ENCODE measurements at regions not wholly inside any gene's neighbourhood (a gene's known extent, or its start where the extent isn't known, plus 50 kb on each side); places are given as distances from the start of the nearest gene placed in this dataset.

DNA sequence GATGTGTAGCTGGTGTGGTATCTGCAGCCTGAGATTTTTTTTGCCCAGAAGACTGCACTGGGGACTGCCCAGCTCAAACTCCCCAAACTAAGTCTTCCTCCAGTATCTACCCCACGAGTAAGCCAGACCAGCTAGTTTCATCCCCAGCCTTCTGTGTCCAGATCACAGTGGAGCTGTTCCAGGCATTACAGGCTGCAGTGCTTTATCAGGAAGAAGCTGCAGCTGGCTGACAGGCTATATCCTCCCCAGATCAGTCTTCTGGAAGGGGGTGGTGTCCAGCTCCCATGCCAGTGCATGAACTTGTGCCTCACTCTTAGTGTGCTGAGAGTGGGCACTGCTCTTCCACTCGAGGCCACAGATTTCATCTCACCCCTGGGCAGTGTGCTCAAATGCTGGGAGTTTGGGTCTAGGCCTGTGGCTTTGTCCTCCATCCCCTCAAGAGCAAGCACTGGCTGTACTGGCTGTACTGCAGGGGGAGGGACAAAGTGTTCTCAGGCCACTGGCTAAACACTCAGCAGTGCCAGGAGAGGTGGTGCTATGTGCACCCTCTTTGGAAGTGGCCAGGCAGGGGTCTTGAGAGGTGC lies 679.1 kb upstream of the COBL start:
- H3K4me3 ChIP-seq (ENCODE audit: low read length) = no peak overlapping the region
- H3K36me3 ChIP-seq (ENCODE audit: control insufficient read depth, low read length) = no peaks in the 10 kb centered on the region
- H3K27ac ChIP-seq (ENCODE audit: low read depth, low read length) = no peak overlapping the region
- no peak for TF ChIP-seq EZH2phosphoT487 (IDR thresholded peaks at IDR 0.05; ENCODE audit: borderline replicate concordance, low read length)
- TF ChIP-seq, protein P1, sequence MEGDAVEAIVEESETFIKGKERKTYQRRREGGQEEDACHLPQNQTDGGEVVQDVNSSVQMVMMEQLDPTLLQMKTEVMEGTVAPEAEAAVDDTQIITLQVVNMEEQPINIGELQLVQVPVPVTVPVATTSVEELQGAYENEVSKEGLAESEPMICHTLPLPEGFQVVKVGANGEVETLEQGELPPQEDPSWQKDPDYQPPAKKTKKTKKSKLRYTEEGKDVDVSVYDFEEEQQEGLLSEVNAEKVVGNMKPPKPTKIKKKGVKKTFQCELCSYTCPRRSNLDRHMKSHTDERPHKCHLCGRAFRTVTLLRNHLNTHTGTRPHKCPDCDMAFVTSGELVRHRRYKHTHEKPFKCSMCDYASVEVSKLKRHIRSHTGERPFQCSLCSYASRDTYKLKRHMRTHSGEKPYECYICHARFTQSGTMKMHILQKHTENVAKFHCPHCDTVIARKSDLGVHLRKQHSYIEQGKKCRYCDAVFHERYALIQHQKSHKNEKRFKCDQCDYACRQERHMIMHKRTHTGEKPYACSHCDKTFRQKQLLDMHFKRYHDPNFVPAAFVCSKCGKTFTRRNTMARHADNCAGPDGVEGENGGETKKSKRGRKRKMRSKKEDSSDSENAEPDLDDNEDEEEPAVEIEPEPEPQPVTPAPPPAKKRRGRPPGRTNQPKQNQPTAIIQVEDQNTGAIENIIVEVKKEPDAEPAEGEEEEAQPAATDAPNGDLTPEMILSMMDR (IDR thresholded peaks at IDR 0.05; ENCODE audit: low read depth, low read length, poor library complexity, severe bottlenecking) = no peak
- peaks cover 14% of the 10 kb centered on the region for H3K9me3 ChIP-seq (ENCODE audit: control insufficient read depth, insufficient read depth, low read length)
- H3K9me2 ChIP-seq (replicated peaks; ENCODE audit: control insufficient read depth, low read length) = no peaks in the 10 kb centered on the region
- no peaks in the 10 kb centered on the region for H3K27me3 ChIP-seq (ENCODE audit: control insufficient read depth, low read length)
- no peak overlapping the region for H3K4me2 ChIP-seq (ENCODE audit: low read length)
- H3F3A ChIP-seq (ENCODE audit: control insufficient read depth, insufficient read depth) = no peaks in the 10 kb centered on the region
- no peaks in the 10 kb centered on the region for H3K79me2 ChIP-seq (ENCODE audit: control insufficient read depth, low read length)
- H4K20me1 ChIP-seq (ENCODE audit: control insufficient read depth, insufficient read depth, low read depth, low read length) = no peaks in the 10 kb centered on the region
- H3K4me1 ChIP-seq (ENCODE audit: control insufficient read depth, low read length) = no peaks in the 10 kb centered on the region

DNA sequence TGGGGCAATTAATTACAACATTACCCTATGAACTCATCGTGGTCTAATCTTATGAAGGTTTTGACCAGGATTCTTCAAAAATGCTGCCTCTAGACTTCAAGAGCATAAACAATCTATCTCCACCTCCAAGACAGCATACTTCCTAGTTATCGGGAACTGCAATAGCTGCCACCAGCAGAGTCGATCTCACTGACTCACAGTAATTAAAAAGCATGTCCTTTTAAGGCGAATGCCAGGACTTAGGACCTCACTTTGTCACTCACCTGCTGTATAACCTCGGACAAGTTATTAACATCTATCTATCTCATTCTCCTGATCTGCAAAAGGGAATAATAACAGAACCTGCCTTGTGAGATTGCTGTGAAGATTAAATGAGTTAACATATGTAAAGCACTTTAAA lies 666.0 kb upstream of the COBL start:
- H3K4me3 ChIP-seq (ENCODE audit: low read length) = no peak overlapping the region
- no peaks in the 10 kb centered on the region for H3K4me1 ChIP-seq (ENCODE audit: control insufficient read depth, low read length)
- H3K36me3 ChIP-seq (ENCODE audit: control insufficient read depth, low read length) = no peaks in the 10 kb centered on the region
- H3K9me3 ChIP-seq (ENCODE audit: control insufficient read depth, insufficient read depth, low read length) = no peaks in the 10 kb centered on the region
- TF ChIP-seq EZH2phosphoT487 (IDR thresholded peaks at IDR 0.05; ENCODE audit: borderline replicate concordance, low read length) = no peak
- TF ChIP-seq, protein P1 (IDR thresholded peaks at IDR 0.05; ENCODE audit: low read depth, low read length, poor library complexity, severe bottlenecking) = no peak
- no peaks in the 10 kb centered on the region for H3K9me2 ChIP-seq (replicated peaks; ENCODE audit: control insufficient read depth, low read length)
- H3K27me3 ChIP-seq (ENCODE audit: control insufficient read depth, low read length) = no peaks in the 10 kb centered on the region
- H3K4me2 ChIP-seq (ENCODE audit: low read length) = no peak overlapping the region
- no peaks in the 10 kb centered on the region for H3F3A ChIP-seq (ENCODE audit: control insufficient read depth, insufficient read depth)
- H4K20me1 ChIP-seq (ENCODE audit: control insufficient read depth, insufficient read depth, low read depth, low read length) = no peaks in the 10 kb centered on the region
- no peak overlapping the region for H3K27ac ChIP-seq (ENCODE audit: low read depth, low read length)
- H3K79me2 ChIP-seq (ENCODE audit: control insufficient read depth, low read length) = no peaks in the 10 kb centered on the region

DNA sequence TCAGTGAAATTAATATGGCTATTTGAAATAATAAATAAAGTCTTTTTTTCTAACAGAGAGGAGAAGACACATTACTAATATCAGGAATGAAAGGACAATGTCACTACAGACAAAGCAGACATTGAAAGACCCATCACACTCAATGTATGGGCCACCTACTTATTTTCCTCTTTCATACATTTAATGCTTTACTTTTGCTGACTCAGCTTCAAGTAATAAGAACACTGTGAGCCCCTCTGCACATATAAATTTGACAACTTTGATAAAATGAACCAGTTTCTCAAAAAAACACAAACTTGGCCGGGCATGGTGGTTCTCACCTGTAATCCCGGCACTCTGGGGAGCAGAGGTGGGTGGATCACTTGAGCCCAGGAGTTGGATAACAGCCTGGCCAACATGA lies 664.2 kb upstream of the COBL start:
- no peak for TF ChIP-seq EZH2phosphoT487 (IDR thresholded peaks at IDR 0.05; ENCODE audit: borderline replicate concordance, low read length)
- no peaks in the 10 kb centered on the region for H4K20me1 ChIP-seq (ENCODE audit: control insufficient read depth, insufficient read depth, low read depth, low read length)
- H3K9me3 ChIP-seq (ENCODE audit: control insufficient read depth, insufficient read depth, low read length) = no peaks in the 10 kb centered on the region
- no peak overlapping the region for H3K4me3 ChIP-seq (ENCODE audit: low read length)
- no peaks in the 10 kb centered on the region for H3K79me2 ChIP-seq (ENCODE audit: control insufficient read depth, low read length)
- no peaks in the 10 kb centered on the region for H3K36me3 ChIP-seq (ENCODE audit: control insufficient read depth, low read length)
- no peaks in the 10 kb centered on the region for H3F3A ChIP-seq (ENCODE audit: control insufficient read depth, insufficient read depth)
- H3K27me3 ChIP-seq (ENCODE audit: control insufficient read depth, low read length) = no peaks in the 10 kb centered on the region
- no peak overlapping the region for H3K27ac ChIP-seq (ENCODE audit: low read depth, low read length)
- H3K9me2 ChIP-seq (replicated peaks; ENCODE audit: control insufficient read depth, low read length) = no peaks in the 10 kb centered on the region
- H3K4me2 ChIP-seq (ENCODE audit: low read length) = no peak overlapping the region
- H3K4me1 ChIP-seq (ENCODE audit: control insufficient read depth, low read length) = no peaks in the 10 kb centered on the region

DNA sequence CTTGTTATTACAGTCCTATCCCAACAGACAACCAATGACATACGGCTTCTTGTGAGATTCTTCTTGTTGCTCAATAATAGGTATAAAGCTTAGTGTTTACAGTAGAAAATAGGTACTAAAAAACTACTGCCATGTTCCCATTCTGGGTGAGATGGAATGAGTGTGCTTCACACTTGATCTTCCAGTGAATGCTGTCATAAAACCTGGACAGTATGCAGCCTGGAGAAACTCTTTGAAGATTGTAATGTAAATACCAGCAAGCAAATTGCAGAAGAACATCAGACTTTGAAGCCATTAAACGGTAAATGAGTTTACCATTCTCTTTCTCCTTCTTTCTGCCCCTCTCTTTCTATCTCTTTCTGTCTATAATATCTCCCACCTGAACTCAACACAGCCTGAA lies 663.7 kb upstream of the COBL start:
- Histone ChIP-seq H3K4me1 (ENCODE audit: control insufficient read depth, low read length) (no peaks in the 10 kb centered on the region), H3K79me2 (ENCODE audit: control insufficient read depth, low read length) (no peaks in the 10 kb centered on the region), H3K36me3 (ENCODE audit: control insufficient read depth, low read length) (no peaks in the 10 kb centered on the region), H3K27ac (ENCODE audit: low read depth, low read length) (no peak overlapping the region), H3K4me3 (ENCODE audit: low read length) (no peak overlapping the region), H3K9me2 (replicated peaks; ENCODE audit: control insufficient read depth, low read length) (no peaks in the 10 kb centered on the region), H3K27me3 (ENCODE audit: control insufficient read depth, low read length) (no peaks in the 10 kb centered on the region), H3K4me2 (ENCODE audit: low read length) (no peak overlapping the region), H3K9me3 (ENCODE audit: control insufficient read depth, insufficient read depth, low read length) (no peaks in the 10 kb centered on the region), H3F3A (ENCODE audit: control insufficient read depth, insufficient read depth) (no peaks in the 10 kb centered on the region), H4K20me1 (ENCODE audit: control insufficient read depth, insufficient read depth, low read depth, low read length) (no peaks in the 10 kb centered on the region)
- no peak for TF ChIP-seq EZH2phosphoT487 (IDR thresholded peaks at IDR 0.05; ENCODE audit: borderline replicate concordance, low read length)
- TF ChIP-seq, protein P1 (IDR thresholded peaks at IDR 0.05; ENCODE audit: low read depth, low read length, poor library complexity, severe bottlenecking) = no peak

All from DOHH2 (cell line).